Mesothelial cell of epicardium (in vitro differentiated cells): ENCODE measurements at regions not wholly inside any gene's neighbourhood (a gene's known extent, or its start where the extent isn't known, plus 50 kb on each side); places are given as distances from the start of the nearest gene placed in this dataset.

Source experiments
- DNase-seq, 2 experiments: peaks; one replicate each; pipeline ENCODE4 v3.0.0; 2021; ENCODE audit warnings: low spot score in 2 of 2; ENCODE audit not compliant: unreplicated experiment in 2 of 2
- H3K27ac Mint-ChIP-seq: 2 replicates; pipeline ENCODE4 v1.8.0; 2021; ENCODE audit warnings: mixed read lengths
- H3K27me3 Mint-ChIP-seq: 2 replicates; pipeline ENCODE4 v1.8.0; 2021; ENCODE audit warnings: low read depth, mixed read lengths
- H3K36me3 Mint-ChIP-seq: 2 replicates; pipeline ENCODE4 v1.8.0; 2021; ENCODE audit warnings: mixed read lengths
- H3K4me1 Mint-ChIP-seq: 2 replicates; pipeline ENCODE4 v1.8.0; 2021; ENCODE audit warnings: mixed read lengths
- H3K4me3 Mint-ChIP-seq: 2 replicates; pipeline ENCODE4 v1.8.0; 2021; ENCODE audit warnings: mild to moderate bottlenecking, moderate library complexity, mixed read lengths
- H3K9me3 Mint-ChIP-seq: 2 replicates; pipeline ENCODE4 v1.8.0; 2021; ENCODE audit warnings: mixed read lengths
- CTCF ChIP-seq: fragments of 200-600 bp; sonication (generic); IDR thresholded peaks from one replicate; pipeline ENCODE4 v1.5.0; 2021; ENCODE audit warnings: antibody characterized with exemption; ENCODE audit not compliant: unreplicated experiment

- TF ChIP-seq CTCF: no peak
- Mint-ChIP-seq H3K4me1 (peaks cover 31% of the 10 kb centered on the region), H3K27ac (no peak overlapping the region), H3K36me3 (peaks cover 2% of the 10 kb centered on the region), H3K27me3 (no peaks in the 10 kb centered on the region), H3K4me3 (no peak overlapping the region), H3K9me3 (peaks cover 11% of the 10 kb centered on the region)
- no peak for DNase-seq
Observed at GRCh38 chr4:124417371-124417770, 295.2 kb downstream of the ANKRD50 start.

- Mint-ChIP-seq H3K27me3 (no peaks in the 10 kb centered on the region), H3K36me3 (no peaks in the 10 kb centered on the region), H3K9me3 (no peaks in the 10 kb centered on the region), H3K4me3 (peak overlapping the region; percentile 36), H3K4me1 (peaks cover 38% of the 10 kb centered on the region), H3K27ac (peak overlapping the region; percentile 93)
- TF ChIP-seq CTCF: no peak
- no peak for DNase-seq
Observed at GRCh38 chr4:124420166-124420695, 292.3 kb downstream of the ANKRD50 start.

- peak overlapping the region; percentile 13 for H3K27ac Mint-ChIP-seq
- peaks cover 38% of the 10 kb centered on the region for H3K4me1 Mint-ChIP-seq
- H3K9me3 Mint-ChIP-seq: no peaks in the 10 kb centered on the region
- no peak for DNase-seq
- H3K27me3 Mint-ChIP-seq: no peaks in the 10 kb centered on the region
- TF ChIP-seq CTCF: no peak
- no peaks in the 10 kb centered on the region for H3K36me3 Mint-ChIP-seq
- H3K4me3 Mint-ChIP-seq: no peak overlapping the region
Observed at GRCh38 chr4:124423160-124423559, 289.4 kb downstream of the ANKRD50 start.

GRCh38 chr4:124426279-124426678, 286.3 kb downstream of the ANKRD50 start:
- no peak overlapping the region for H3K27ac Mint-ChIP-seq
- no peak for DNase-seq
- no peak overlapping the region for H3K4me3 Mint-ChIP-seq
- H3K9me3 Mint-ChIP-seq: no peaks in the 10 kb centered on the region
- peaks cover 30% of the 10 kb centered on the region for H3K4me1 Mint-ChIP-seq
- no peaks in the 10 kb centered on the region for H3K27me3 Mint-ChIP-seq
- TF ChIP-seq CTCF: no peak
- no peaks in the 10 kb centered on the region for H3K36me3 Mint-ChIP-seq

DNA sequence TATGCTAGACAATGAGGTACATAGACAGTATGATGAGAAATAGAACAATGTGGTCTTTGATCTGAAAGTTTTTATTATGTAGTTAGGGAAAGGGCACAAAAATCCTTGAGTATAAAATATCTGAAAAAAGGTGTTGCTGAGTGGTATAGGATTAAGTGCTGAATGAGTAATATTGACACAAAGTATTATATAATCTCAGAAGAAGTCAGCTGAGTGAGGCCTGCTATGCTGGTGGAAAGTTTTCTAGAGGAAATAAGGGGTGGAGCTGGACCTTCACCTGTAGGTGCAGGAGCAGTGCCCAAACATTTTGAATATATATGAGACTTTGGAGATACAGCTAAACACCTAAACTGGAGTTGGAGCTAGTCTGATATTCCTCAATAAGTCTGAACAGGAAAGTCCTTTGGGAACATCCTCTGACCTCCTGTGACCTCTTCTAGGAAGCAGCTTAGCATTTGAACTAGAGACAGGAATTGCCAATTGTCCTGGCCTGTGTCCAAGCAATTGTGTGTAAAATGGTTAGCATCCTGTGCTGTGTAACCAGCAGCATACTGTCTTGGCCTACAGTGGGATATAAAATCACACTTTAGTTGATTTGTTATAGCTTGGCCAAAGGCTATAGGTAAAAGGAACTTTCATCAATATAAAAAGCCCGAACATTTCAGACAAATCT, 285.3 kb downstream of the ANKRD50 start:
- Mint-ChIP-seq H3K4me1 (peaks cover 21% of the 10 kb centered on the region), H3K9me3 (no peaks in the 10 kb centered on the region), H3K27me3 (no peaks in the 10 kb centered on the region), H3K27ac (no peak overlapping the region), H3K4me3 (no peak overlapping the region), H3K36me3 (no peaks in the 10 kb centered on the region)
- no peak for TF ChIP-seq CTCF
- no peak for DNase-seq
